Keratinocyte (primary cell): ENCODE measurements at regions not wholly inside any gene's neighbourhood (a gene's known extent, or its start where the extent isn't known, plus 50 kb on each side); places are given as distances from the start of the nearest gene placed in this dataset.

ENCODE experiments used
- DNase-seq: peaks from one replicate; pipeline ENCODE4 v3.0.0-alpha.2; 2011; ENCODE audit warnings: low read depth, missing footprints, low spot score
- FAIRE-seq: peaks from 2 replicates; lab custom pipeline; 2011; peaks lifted over from hg19 to GRCh38; lab: Jason Lieb, UNC
- H2AFZ ChIP-seq: 2 replicates; pipeline ENCODE4 v1.6.0; 2012; ENCODE audit warnings: low read length, control low read depth, inconsistent platforms; ENCODE audit not compliant: control insufficient read depth
- H3K27ac ChIP-seq: 2 replicates; pipeline ENCODE4 v1.5.1; 2011; ENCODE audit warnings: low read length; ENCODE audit not compliant: control insufficient read depth, insufficient read depth
- H3K27me3 ChIP-seq: 3 replicates; pipeline ENCODE4 v1.6.0; 2011; ENCODE audit warnings: low read length; ENCODE audit not compliant: control insufficient read depth, insufficient read depth; ENCODE audit errors: extremely low read depth
- H3K36me3 ChIP-seq, 2 experiments: 2 replicates in 1 of 2; 3 replicates in 1 of 2; pipeline ENCODE4 v1.5.1; 2011; ENCODE audit warnings: low read length in 2 of 2, mild to moderate bottlenecking in 1 of 2; ENCODE audit not compliant: control insufficient read depth in 2 of 2, insufficient read depth in 2 of 2; ENCODE audit errors: extremely low read depth in 1 of 2
- H3K4me1 ChIP-seq: 3 replicates; pipeline ENCODE4 v1.5.1; 2011; ENCODE audit warnings: low read length; ENCODE audit not compliant: control insufficient read depth, insufficient read depth; ENCODE audit errors: extremely low read depth
- H3K4me2 ChIP-seq: 3 replicates; pipeline ENCODE4 v1.6.0; 2011; ENCODE audit warnings: low read depth, low read length; ENCODE audit not compliant: control insufficient read depth, insufficient read depth; ENCODE audit errors: extremely low read depth
- H3K4me3 ChIP-seq, 3 experiments: fragments of 200-600 bp in 1 of 3; sonication (generic) in 1 of 3; 2 replicates in 2 of 3; 3 replicates in 1 of 3; pipeline ENCODE4 v1.5.1; 2011 to 2016; ENCODE audit warnings: low read length in 3 of 3, mild to moderate bottlenecking in 3 of 3, control low read depth in 2 of 3, inconsistent platforms in 1 of 3, low read depth in 1 of 3, mixed read lengths in 1 of 3, mixed run types in 1 of 3, moderate library complexity in 1 of 3; ENCODE audit not compliant: control insufficient read depth in 2 of 3, insufficient read depth in 2 of 3; ENCODE audit errors: extremely low read depth in 1 of 3
- H3K79me2 ChIP-seq: 2 replicates; pipeline ENCODE4 v1.6.0; 2012; ENCODE audit warnings: low read length; ENCODE audit not compliant: control insufficient read depth, insufficient read depth
- H3K9ac ChIP-seq: 3 replicates; pipeline ENCODE4 v1.6.0; 2011; ENCODE audit warnings: low read length; ENCODE audit not compliant: control insufficient read depth, insufficient read depth; ENCODE audit errors: extremely low read depth
- H3K9me1 ChIP-seq: 3 replicates; pipeline ENCODE4 v1.6.0; 2011; ENCODE audit warnings: low read length; ENCODE audit not compliant: control insufficient read depth, insufficient read depth; ENCODE audit errors: extremely low read depth
- H3K9me3 ChIP-seq: 2 replicates; pipeline ENCODE4 v1.5.1; 2012; ENCODE audit warnings: low read depth, low read length; ENCODE audit not compliant: control insufficient read depth
- H4K20me1 ChIP-seq: 3 replicates; pipeline ENCODE4 v1.6.0; 2011; ENCODE audit warnings: low read length; ENCODE audit not compliant: control insufficient read depth, insufficient read depth; ENCODE audit errors: extremely low read depth
- EZH2 ChIP-seq: IDR thresholded peaks from one replicate; pipeline ENCODE4 v1.6.1; 2012; ENCODE audit warnings: inconsistent platforms, mild to moderate bottlenecking, low read length, moderate library complexity
- dilution Hi-C: fragments of 300-500 bp; cut with MboI; formaldehyde crosslinking; loops from one replicate; pipeline ENCODE4 v1.7.0; 2020; ENCODE audit warnings: low sequenced_read_pairs; ENCODE audit not compliant: extremely low pct_ligation_motif_present
- TF ChIP-seq, protein P1 (sequence below), 3 experiments: IDR thresholded peaks in 1 of 3; conservative IDR thresholded peaks in 1 of 3; optimal IDR thresholded peaks in 1 of 3; 2 replicates in 2 of 3; 3 replicates in 1 of 3; pipeline versions ENCODE3 to v1.5.1; 2011; ENCODE audit warnings: low read length in 3 of 3, mild to moderate bottlenecking in 3 of 3, moderate library complexity in 2 of 3, control low read depth in 1 of 3, inconsistent platforms in 1 of 3; ENCODE audit not compliant: insufficient read depth in 2 of 3; ENCODE audit errors: extremely low read depth in 1 of 3

DNA sequence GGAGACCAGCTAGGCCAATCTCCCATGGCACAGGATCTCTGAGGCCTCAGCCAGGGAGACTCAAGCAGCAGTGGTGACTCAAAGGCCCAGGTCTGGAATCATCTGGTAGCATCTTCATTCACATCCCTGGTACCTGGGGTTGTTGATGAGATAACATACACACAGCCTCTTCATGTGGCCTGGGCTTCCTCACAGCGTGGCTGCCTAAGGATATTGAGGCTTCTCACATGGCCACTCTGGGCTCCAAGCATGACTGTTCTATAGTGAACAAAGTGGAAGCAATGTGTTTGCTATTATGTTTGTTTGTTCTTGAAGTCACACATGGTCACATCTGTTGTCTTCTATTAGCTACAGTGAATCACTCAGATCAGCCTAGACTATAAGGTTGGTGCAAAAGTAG is 584.1 kb downstream of the VRK1 start:
- H3K9me1 ChIP-seq: no peaks in the 10 kb centered on the region
- H4K20me1 ChIP-seq: no peaks in the 10 kb centered on the region
- dilution Hi-C loops: no loop called here
- H3K27ac ChIP-seq: no peak overlapping the region
- peaks cover 5% of the 10 kb centered on the region for H3K27me3 ChIP-seq
- no peak overlapping the region for H3K9ac ChIP-seq
- no peaks in the 10 kb centered on the region for H3K36me3 ChIP-seq
- no peaks in the 10 kb centered on the region for H3K9me3 ChIP-seq
- no peak for TF ChIP-seq EZH2
- TF ChIP-seq, protein P1, sequence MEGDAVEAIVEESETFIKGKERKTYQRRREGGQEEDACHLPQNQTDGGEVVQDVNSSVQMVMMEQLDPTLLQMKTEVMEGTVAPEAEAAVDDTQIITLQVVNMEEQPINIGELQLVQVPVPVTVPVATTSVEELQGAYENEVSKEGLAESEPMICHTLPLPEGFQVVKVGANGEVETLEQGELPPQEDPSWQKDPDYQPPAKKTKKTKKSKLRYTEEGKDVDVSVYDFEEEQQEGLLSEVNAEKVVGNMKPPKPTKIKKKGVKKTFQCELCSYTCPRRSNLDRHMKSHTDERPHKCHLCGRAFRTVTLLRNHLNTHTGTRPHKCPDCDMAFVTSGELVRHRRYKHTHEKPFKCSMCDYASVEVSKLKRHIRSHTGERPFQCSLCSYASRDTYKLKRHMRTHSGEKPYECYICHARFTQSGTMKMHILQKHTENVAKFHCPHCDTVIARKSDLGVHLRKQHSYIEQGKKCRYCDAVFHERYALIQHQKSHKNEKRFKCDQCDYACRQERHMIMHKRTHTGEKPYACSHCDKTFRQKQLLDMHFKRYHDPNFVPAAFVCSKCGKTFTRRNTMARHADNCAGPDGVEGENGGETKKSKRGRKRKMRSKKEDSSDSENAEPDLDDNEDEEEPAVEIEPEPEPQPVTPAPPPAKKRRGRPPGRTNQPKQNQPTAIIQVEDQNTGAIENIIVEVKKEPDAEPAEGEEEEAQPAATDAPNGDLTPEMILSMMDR (optimal IDR thresholded peaks at IDR 0.05 in 1 of 3, IDR thresholded peaks at IDR 0.05 in 1 of 3, conservative IDR thresholded peaks at IDR 0.05 in 1 of 3; ENCODE audit: extremely low read depth in 1 of 3, insufficient read depth in 2 of 3, low read length in 3 of 3): no peak
- peaks cover 3% of the 10 kb centered on the region for H3K4me1 ChIP-seq
- H3K79me2 ChIP-seq: no peaks in the 10 kb centered on the region
- H3K4me2 ChIP-seq: no peak overlapping the region
- DNase-seq: no peak
- no peak overlapping the region for H3K4me3 ChIP-seq
- FAIRE-seq: no peak
- H2AFZ ChIP-seq: no peak overlapping the region

DNA sequence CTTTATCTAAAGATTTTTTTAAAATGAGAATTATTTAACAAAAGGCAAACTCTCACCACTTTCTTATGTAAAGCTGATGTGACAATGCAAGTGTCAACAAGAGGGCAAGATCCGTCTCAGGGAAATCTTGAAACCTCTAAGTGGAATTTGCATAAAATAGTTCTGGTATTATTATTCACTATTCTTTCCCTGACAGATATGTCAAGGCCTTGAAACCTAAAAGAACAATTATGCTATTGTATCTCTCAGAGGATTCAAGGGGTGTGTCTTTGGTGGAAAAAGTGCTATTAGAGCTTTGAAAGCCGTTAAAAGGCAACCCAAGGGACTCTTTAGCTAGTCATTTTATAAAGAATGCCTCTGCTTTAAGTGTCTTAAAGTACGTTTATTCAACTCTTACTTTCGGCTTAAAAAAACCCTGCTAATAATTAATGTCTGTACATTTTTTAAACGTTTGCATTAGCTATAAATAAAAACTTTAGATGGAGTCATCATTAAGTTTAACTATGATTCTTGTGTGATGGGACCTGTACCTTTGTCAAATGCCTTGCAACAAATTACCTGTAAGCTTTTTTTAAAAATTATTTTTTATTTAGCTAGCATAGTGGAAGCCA is 585.5 kb downstream of the VRK1 start:
- Histone ChIP-seq H3K79me2 (no peaks in the 10 kb centered on the region), H3K27me3 (no peaks in the 10 kb centered on the region), H3K4me1 (peaks cover 3% of the 10 kb centered on the region), H3K9me1 (no peaks in the 10 kb centered on the region), H3K27ac (no peak overlapping the region), H3K9me3 (no peaks in the 10 kb centered on the region), H4K20me1 (no peaks in the 10 kb centered on the region), H3K9ac (no peak overlapping the region), H2AFZ (no peak overlapping the region), H3K4me2 (no peak overlapping the region), H3K4me3 (no peak overlapping the region), H3K36me3 (no peaks in the 10 kb centered on the region)
- TF ChIP-seq EZH2: no peak
- TF ChIP-seq, protein P1 (optimal IDR thresholded peaks at IDR 0.05 in 1 of 3, IDR thresholded peaks at IDR 0.05 in 1 of 3, conservative IDR thresholded peaks at IDR 0.05 in 1 of 3; ENCODE audit: extremely low read depth in 1 of 3, insufficient read depth in 2 of 3, low read length in 3 of 3): no peak
- dilution Hi-C loops: no loop called here
- FAIRE-seq (no peak), DNase-seq (no peak)
